ENCODE measurements at regions not wholly inside any gene's neighbourhood (a gene's known extent, or its start where the extent isn't known, plus 50 kb on each side); places are given as distances from the start of the nearest gene placed in this dataset.

- no peak for DNase-seq
- intact Hi-C loops (cut with DNase I; ENCODE audit: low total_unique reads), result no loop called here
- Histone ChIP-seq H3K27ac (no peak overlapping the region), H3K27me3 (no peaks in the 10 kb centered on the region), H3K4me3 (no peak overlapping the region), H3K36me3 (no peaks in the 10 kb centered on the region), H3K4me1 (no peaks in the 10 kb centered on the region), H3K9me3 (no peaks in the 10 kb centered on the region)
- TF ChIP-seq POLR2A (IDR thresholded peaks at IDR 0.05) (no peak), CTCF (IDR thresholded peaks at IDR 0.05) (no peak)
These were observed 863.2 kb upstream of the CHORDC1 start for GRCh38 chr11:91086028-91086427.

- Histone ChIP-seq H3K36me3 (no peaks in the 10 kb centered on the region), H3K27ac (no peak overlapping the region), H3K4me3 (no peak overlapping the region), H3K4me1 (no peaks in the 10 kb centered on the region), H3K9me3 (no peaks in the 10 kb centered on the region), H3K27me3 (no peaks in the 10 kb centered on the region)
- DNase-seq, result no peak
- TF ChIP-seq CTCF (IDR thresholded peaks at IDR 0.05) (no peak), POLR2A (IDR thresholded peaks at IDR 0.05) (no peak)
- intact Hi-C loops (cut with DNase I; ENCODE audit: low total_unique reads), result no loop called here
These were observed 859.4 kb upstream of the CHORDC1 start for GRCh38 chr11:91082255-91082654.

GRCh38 chr11:91081440-91082043 lies 858.7 kb upstream of the CHORDC1 start:
- no peak overlapping the region for H3K27ac ChIP-seq
- DNase-seq, result no peak

GRCh38 chr11:91078221-91078620 lies 855.4 kb upstream of the CHORDC1 start:
- TF ChIP-seq CTCF (IDR thresholded peaks at IDR 0.05) (no peak), POLR2A (IDR thresholded peaks at IDR 0.05) (no peak)
- no peak for DNase-seq
- Histone ChIP-seq H3K4me1 (no peaks in the 10 kb centered on the region), H3K27me3 (no peaks in the 10 kb centered on the region), H3K9me3 (no peaks in the 10 kb centered on the region), H3K4me3 (no peak overlapping the region), H3K36me3 (no peaks in the 10 kb centered on the region), H3K27ac (no peak overlapping the region)
- intact Hi-C loops (cut with DNase I; ENCODE audit: low total_unique reads), result no loop called here

More at GRCh38 chr11:91081440-91082043, 858.7 kb upstream of the CHORDC1 start:
- H3K36me3 ChIP-seq, result no peaks in the 10 kb centered on the region
- H3K27me3 ChIP-seq, result no peaks in the 10 kb centered on the region
- intact Hi-C loops (cut with DNase I; ENCODE audit: low total_unique reads), result no loop called here
- H3K4me1 ChIP-seq, result no peaks in the 10 kb centered on the region
- H3K4me3 ChIP-seq, result no peak overlapping the region
- H3K9me3 ChIP-seq, result no peaks in the 10 kb centered on the region
- no peak for TF ChIP-seq CTCF (IDR thresholded peaks at IDR 0.05)
- TF ChIP-seq POLR2A (IDR thresholded peaks at IDR 0.05), result no peak

- no peak for DNase-seq
- Histone ChIP-seq H3K4me3 (no peak overlapping the region), H3K36me3 (no peaks in the 10 kb centered on the region), H3K27ac (no peak overlapping the region), H3K27me3 (no peaks in the 10 kb centered on the region), H3K9me3 (no peaks in the 10 kb centered on the region), H3K4me1 (no peaks in the 10 kb centered on the region)
- TF ChIP-seq POLR2A (IDR thresholded peaks at IDR 0.05) (no peak), CTCF (IDR thresholded peaks at IDR 0.05) (no peak)
- intact Hi-C loops (cut with DNase I; ENCODE audit: low total_unique reads), result no loop called here
These were observed 852.3 kb upstream of the CHORDC1 start for GRCh38 chr11:91075032-91075695.
